Spleen (tissue), 11 donors: ENCODE measurements at regions not wholly inside any gene's neighbourhood (a gene's known extent, or its start where the extent isn't known, plus 50 kb on each side); places are given as distances from the start of the nearest gene placed in this dataset.

Experiments
- DNase-seq: peaks from one replicate; pipeline ENCODE4 v3.0.0-alpha.2; 2020
- H3K27ac ChIP-seq, 8 donors: fragments of 200-600 bp; sonication (generic) in 7 of 8; 1 replicate in 4 of 8; 2 replicates in 4 of 8; pipeline versions ENCODE4 v1.5.0 to v1.8.0; 2016 to 2021; ENCODE audit warnings: inconsistent platforms in 4 of 8, mild to moderate bottlenecking in 4 of 8, moderate library complexity in 1 of 8
- H3K27me3 ChIP-seq, 7 donors: fragments of 200-600 bp; sonication (generic) in 6 of 7; replicated peaks in 1 of 7; 1 replicate in 4 of 7; 2 replicates in 3 of 7; pipeline versions ENCODE4 v1.5.0 to v1.8.0; 2016 to 2021; ENCODE audit warnings: inconsistent platforms in 3 of 7, mild to moderate bottlenecking in 1 of 7
- H3K36me3 ChIP-seq, 6 donors: fragments of 200-600 bp; sonication (generic) in 5 of 6; 1 replicate in 4 of 6; 2 replicates in 2 of 6; pipeline versions ENCODE4 v1.5.0 to v1.8.0; 2016 to 2021; ENCODE audit warnings: inconsistent platforms in 2 of 6
- H3K4me1 ChIP-seq, 6 donors: fragments of 200-600 bp; sonication (generic) in 5 of 6; 1 replicate in 3 of 6; 2 replicates in 3 of 6; pipeline versions ENCODE4 v1.5.0 to v1.8.0; 2016 to 2021; ENCODE audit warnings: inconsistent platforms in 3 of 6
- H3K4me3 ChIP-seq, 8 donors: fragments of 200-600 bp; sonication (generic) in 7 of 8; 1 replicate in 4 of 8; 2 replicates in 4 of 8; pipeline versions ENCODE4 v1.5.0 to v1.8.0; 2016 to 2021; ENCODE audit warnings: inconsistent platforms in 4 of 8, mild to moderate bottlenecking in 4 of 8, moderate library complexity in 2 of 8
- H3K9me3 ChIP-seq, 8 donors: fragments of 200-600 bp; sonication (generic) in 7 of 8; 1 replicate in 4 of 8; 2 replicates in 4 of 8; pipeline versions ENCODE4 v1.5.0 to v1.8.0; 2016 to 2021; ENCODE audit warnings: inconsistent platforms in 4 of 8
- POLR2A ChIP-seq, 3 donors: fragments of 450-650 bp; IDR thresholded peaks; one replicate each; pipeline ENCODE4 v1.5.1; 2017; ENCODE audit warnings: antibody characterized with exemption in 3 of 3, mild to moderate bottlenecking in 1 of 3
- POLR2AphosphoS5 ChIP-seq, 3 donors: sonication (generic); formaldehyde crosslinking; IDR thresholded peaks; one replicate each; pipeline ENCODE4 v1.5.1; 2017; ENCODE audit warnings: antibody characterized with exemption in 3 of 3
- WGBS, 5 donors: extraction: QIAGEN DNeasy Blood & Tissue Kit in 3 of 5; methylation state at CpG; one replicate each; pipeline versions ENCODE4 v1.1.5 to v1.1.7; 2013 to 2018; 5-methylcytosine and 5-hydroxymethylcytosine counted together
- intact Hi-C: fragments of 100-400 bp; cut with DNase I; formaldehyde crosslinking; loops from one replicate; pipeline ENCODE4 v1.15.0; 2023; ENCODE audit warnings: low total_unique reads
- TF ChIP-seq, protein P1 (sequence below), 11 experiments: fragments of 200-600 bp in 7 of 11; fragments of 450-650 bp in 4 of 11; sonication (generic) in 4 of 11; IDR thresholded peaks in 8 of 11; conservative IDR thresholded peaks in 3 of 11; 1 replicate in 7 of 11; 2 replicates in 4 of 11; pipeline versions ENCODE4 v1.4.0 to v1.8.0; 2016 to 2021; ENCODE audit warnings: antibody characterized with exemption in 11 of 11, inconsistent platforms in 4 of 11, mild to moderate bottlenecking in 1 of 11
- donor health status: healthy with polysubstance abuse.
- donor health status: DM: no; HTN: no; CAD: no; lungs with moderate emphysema.
- donor health status: DM: no; HTN: no; CAD: no.
- donor health status: Bipolar disorder and iron deficiency.
- donor health status: healthy.
- donor health status: DM: no; HTN: no; CAD: no.
- donor health status: DM: yes; HTN: yes; CAD: no.

DNA sequence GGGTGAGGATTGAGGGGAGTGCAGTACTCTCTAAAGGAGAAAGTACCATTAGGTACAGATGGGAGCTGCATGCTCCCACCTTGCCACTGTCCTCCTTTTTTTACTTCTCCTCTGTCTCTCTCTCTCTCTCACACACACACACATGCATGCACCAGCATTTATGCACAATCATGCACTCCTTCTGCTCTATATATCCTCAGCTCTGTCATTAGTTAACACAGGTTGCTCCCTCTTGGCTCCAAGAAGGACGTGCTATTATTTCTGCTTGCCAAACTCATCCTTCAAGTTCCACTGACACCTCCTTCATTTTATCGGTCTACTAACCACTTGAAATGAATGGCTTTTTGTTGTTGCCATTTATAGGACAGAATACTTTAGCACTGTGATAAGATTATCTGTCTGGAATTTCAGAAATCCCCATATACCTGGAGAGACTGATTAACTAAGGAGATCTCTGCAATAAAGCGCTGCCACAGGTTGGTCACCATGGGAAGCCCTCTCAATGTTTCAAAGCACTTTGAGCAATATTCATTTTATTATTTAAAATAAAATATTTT is 178.5 kb upstream of the TRIB2 start:
- H3K4me1 ChIP-seq: no peaks in the 10 kb centered on the region
- H3K36me3 ChIP-seq: no peaks in the 10 kb centered on the region
- 87 to 93% (median 87%) methylated on average over 3 of the region's 3 CpGs for WGBS, 5 donors
- intact Hi-C loops: no loop called here
- no peaks in the 10 kb centered on the region for H3K9me3 ChIP-seq
- no peak overlapping the region for H3K4me3 ChIP-seq
- no peaks in the 10 kb centered on the region for H3K27me3 ChIP-seq
- no peak overlapping the region for H3K27ac ChIP-seq
- TF ChIP-seq, protein P1, sequence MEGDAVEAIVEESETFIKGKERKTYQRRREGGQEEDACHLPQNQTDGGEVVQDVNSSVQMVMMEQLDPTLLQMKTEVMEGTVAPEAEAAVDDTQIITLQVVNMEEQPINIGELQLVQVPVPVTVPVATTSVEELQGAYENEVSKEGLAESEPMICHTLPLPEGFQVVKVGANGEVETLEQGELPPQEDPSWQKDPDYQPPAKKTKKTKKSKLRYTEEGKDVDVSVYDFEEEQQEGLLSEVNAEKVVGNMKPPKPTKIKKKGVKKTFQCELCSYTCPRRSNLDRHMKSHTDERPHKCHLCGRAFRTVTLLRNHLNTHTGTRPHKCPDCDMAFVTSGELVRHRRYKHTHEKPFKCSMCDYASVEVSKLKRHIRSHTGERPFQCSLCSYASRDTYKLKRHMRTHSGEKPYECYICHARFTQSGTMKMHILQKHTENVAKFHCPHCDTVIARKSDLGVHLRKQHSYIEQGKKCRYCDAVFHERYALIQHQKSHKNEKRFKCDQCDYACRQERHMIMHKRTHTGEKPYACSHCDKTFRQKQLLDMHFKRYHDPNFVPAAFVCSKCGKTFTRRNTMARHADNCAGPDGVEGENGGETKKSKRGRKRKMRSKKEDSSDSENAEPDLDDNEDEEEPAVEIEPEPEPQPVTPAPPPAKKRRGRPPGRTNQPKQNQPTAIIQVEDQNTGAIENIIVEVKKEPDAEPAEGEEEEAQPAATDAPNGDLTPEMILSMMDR (IDR thresholded peaks at IDR 0.05 in 8 of 11, conservative IDR thresholded peaks at IDR 0.05 in 3 of 11): no peak
- TF ChIP-seq POLR2A (IDR thresholded peaks at IDR 0.05): no peak
- no peak for TF ChIP-seq POLR2AphosphoS5 (IDR thresholded peaks at IDR 0.05)
- no peak for DNase-seq

DNA sequence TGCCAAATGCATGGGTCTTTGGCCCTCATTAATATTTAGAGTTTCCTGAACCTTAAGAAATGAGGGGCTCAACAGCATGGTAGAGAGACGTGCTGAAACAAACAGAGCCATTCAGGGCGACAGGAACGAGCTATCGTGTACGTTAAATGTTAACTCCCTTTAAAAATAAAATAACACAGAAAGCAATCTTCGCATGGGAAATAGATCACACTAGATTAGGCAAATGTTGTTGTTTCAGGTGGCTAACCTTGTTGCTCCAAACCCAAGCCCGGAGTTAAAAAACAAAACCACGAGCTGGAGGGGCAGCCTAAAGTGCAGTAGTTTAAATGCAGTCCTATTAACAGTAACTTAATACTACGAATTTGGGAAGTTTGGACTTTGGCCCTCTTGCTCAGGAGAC is 177.4 kb upstream of the TRIB2 start:
- WGBS, 5 donors: 92 to 95% (median 93%) methylated on average over 9 of the region's 9 CpGs
- intact Hi-C loops: no loop called here
- Histone ChIP-seq H3K4me3 (no peak overlapping the region), H3K4me1 (peaks cover 0 to 8% (median 4%) of the 10 kb centered on the region in 6 donors), H3K9me3 (no peaks in the 10 kb centered on the region), H3K27me3 (no peaks in the 10 kb centered on the region), H3K27ac (no peak overlapping the region), H3K36me3 (no peaks in the 10 kb centered on the region)
- DNase-seq: no peak
- TF ChIP-seq POLR2AphosphoS5 (IDR thresholded peaks at IDR 0.05): no peak
- TF ChIP-seq, protein P1 (IDR thresholded peaks at IDR 0.05 in 8 of 11, conservative IDR thresholded peaks at IDR 0.05 in 3 of 11): no peak
- TF ChIP-seq POLR2A (IDR thresholded peaks at IDR 0.05): no peak

DNA sequence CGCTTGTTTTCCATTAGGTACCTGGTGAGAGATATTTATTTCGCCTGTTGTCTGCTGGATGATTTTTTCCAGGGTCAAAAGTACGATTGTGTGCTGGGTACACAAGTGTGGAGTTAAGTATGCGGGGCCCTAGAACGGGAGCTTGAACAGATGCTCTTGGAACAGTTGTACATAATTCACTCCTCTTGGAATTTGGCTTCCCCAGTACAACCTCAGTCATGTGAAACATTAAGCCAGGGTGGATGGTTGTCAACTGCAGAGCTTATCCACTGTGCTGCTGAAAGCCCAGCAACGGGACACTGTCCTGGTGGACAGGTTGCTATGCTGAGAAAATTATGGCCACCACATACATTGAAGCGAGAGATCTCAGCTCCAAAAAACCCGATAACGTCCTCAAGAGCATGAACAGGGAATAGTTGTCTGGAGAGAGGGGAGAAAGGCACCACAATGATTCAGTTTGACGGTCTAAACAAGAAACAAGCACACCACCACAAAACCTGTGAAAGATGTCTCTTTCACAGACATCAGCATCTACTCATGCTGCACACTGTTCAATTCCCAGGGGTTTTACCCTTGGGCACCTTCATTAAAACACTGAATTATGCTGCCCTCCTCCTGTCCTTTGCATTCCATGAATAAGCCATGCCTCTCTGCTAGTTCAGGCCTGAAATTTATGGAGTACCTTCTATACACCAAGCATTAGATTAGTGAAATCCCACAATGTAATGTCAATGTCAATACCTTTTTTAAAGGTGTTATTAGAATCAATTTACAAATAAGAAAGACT is 176.8 kb upstream of the TRIB2 start:
- intact Hi-C loops: no loop called here
- H3K36me3 ChIP-seq: no peaks in the 10 kb centered on the region

More for the DNA sequence above, 176.8 kb upstream of the TRIB2 start:
- Histone ChIP-seq H3K4me1 (peaks cover 0 to 8% (median 4%) of the 10 kb centered on the region in 6 donors), H3K27me3 (no peaks in the 10 kb centered on the region), H3K9me3 (no peaks in the 10 kb centered on the region), H3K27ac (no peak overlapping the region), H3K4me3 (no peak overlapping the region)
- 92 to 97% (median 94%) methylated on average over 10 of the region's 10 CpGs for WGBS, 5 donors
- TF ChIP-seq, protein P1 (IDR thresholded peaks at IDR 0.05 in 8 of 11, conservative IDR thresholded peaks at IDR 0.05 in 3 of 11): no peak
- TF ChIP-seq POLR2A (IDR thresholded peaks at IDR 0.05): no peak
- no peak for TF ChIP-seq POLR2AphosphoS5 (IDR thresholded peaks at IDR 0.05)
- no peak for DNase-seq
